Osteocyte (in vitro differentiated cells): ENCODE measurements at regions not wholly inside any gene's neighbourhood (a gene's known extent, or its start where the extent isn't known, plus 50 kb on each side); places are given as distances from the start of the nearest gene placed in this dataset.

Source experiments
- DNase-seq: peaks from one replicate; pipeline ENCODE4 v3.0.0; 2021; ENCODE audit warnings: mixed read lengths; ENCODE audit not compliant: unreplicated experiment; ENCODE audit errors: extremely low spot score
- H3K27ac Mint-ChIP-seq: one replicate; pipeline ENCODE4 v1.8.0; 2021; ENCODE audit warnings: mild to moderate bottlenecking, mixed read lengths; ENCODE audit not compliant: unreplicated experiment
- H3K27me3 Mint-ChIP-seq: one replicate; pipeline ENCODE4 v1.8.0; 2021; ENCODE audit warnings: mixed read lengths; ENCODE audit not compliant: unreplicated experiment
- H3K36me3 Mint-ChIP-seq: one replicate; pipeline ENCODE4 v1.8.0; 2021; ENCODE audit warnings: mixed read lengths; ENCODE audit not compliant: unreplicated experiment
- H3K4me1 Mint-ChIP-seq: one replicate; pipeline ENCODE4 v1.8.0; 2021; ENCODE audit warnings: mixed read lengths; ENCODE audit not compliant: unreplicated experiment
- H3K4me3 Mint-ChIP-seq: one replicate; pipeline ENCODE4 v1.8.0; 2021; ENCODE audit warnings: mild to moderate bottlenecking, moderate library complexity, mixed read lengths; ENCODE audit not compliant: unreplicated experiment
- H3K9me3 Mint-ChIP-seq: one replicate; pipeline ENCODE4 v1.8.0; 2021; ENCODE audit warnings: mixed read lengths; ENCODE audit not compliant: unreplicated experiment
- TF ChIP-seq, protein P1 (sequence below): fragments of 200-600 bp; sonication (generic); IDR thresholded peaks from 2 replicates; pipeline ENCODE4 v1.5.0; 2021; ENCODE audit warnings: antibody characterized with exemption, mild to moderate bottlenecking, moderate library complexity

DNA sequence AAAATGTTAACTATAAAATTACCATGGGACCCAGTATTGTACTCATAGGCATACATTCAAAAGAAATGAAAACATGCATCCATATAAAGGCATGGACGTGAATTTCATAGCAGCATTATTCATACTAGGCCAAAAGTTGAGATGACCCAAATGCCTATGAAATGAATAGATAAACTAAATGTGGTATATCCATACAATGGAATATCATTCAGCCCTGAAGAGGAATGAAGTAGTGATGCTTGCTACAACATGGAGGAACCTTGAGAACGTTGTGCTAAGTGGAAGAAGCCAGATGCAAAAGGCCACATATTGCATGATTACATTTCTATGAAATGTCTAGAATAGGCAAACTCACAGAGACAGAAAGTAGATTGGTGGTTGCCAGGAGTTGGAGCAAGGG lies 127.1 kb upstream of the IPO9 start:
- Mint-ChIP-seq H3K4me3 (no peak overlapping the region), H3K27ac (peak overlapping the region; percentile 4)
- TF ChIP-seq, protein P1, sequence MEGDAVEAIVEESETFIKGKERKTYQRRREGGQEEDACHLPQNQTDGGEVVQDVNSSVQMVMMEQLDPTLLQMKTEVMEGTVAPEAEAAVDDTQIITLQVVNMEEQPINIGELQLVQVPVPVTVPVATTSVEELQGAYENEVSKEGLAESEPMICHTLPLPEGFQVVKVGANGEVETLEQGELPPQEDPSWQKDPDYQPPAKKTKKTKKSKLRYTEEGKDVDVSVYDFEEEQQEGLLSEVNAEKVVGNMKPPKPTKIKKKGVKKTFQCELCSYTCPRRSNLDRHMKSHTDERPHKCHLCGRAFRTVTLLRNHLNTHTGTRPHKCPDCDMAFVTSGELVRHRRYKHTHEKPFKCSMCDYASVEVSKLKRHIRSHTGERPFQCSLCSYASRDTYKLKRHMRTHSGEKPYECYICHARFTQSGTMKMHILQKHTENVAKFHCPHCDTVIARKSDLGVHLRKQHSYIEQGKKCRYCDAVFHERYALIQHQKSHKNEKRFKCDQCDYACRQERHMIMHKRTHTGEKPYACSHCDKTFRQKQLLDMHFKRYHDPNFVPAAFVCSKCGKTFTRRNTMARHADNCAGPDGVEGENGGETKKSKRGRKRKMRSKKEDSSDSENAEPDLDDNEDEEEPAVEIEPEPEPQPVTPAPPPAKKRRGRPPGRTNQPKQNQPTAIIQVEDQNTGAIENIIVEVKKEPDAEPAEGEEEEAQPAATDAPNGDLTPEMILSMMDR, result no peak

DNA sequence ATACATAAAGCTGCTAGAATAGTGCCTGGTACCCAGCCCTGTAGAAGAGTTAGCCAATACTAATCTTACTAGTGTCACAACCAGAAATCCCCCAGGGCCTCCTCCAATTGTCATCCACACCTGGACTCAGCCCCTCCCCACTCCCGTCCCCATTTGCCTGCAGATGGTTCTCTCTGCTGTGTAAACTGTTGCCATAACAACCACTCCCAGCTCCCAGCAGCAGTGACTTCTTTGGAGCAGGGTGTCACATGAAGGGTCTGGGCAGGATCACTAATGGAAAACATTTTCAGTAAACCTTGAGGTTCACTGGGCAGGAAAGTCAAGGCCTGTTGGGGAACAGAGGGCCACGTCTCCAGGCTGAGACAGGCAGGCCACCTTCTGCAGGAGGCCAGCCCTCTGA lies 126.0 kb upstream of the IPO9 start:
- Mint-ChIP-seq H3K36me3 (peaks cover 2% of the 10 kb centered on the region), H3K4me3 (no peak overlapping the region), H3K9me3 (no peaks in the 10 kb centered on the region), H3K27me3 (no peaks in the 10 kb centered on the region), H3K4me1 (peaks cover 37% of the 10 kb centered on the region), H3K27ac (peak overlapping the region; percentile 88)
- no peak for DNase-seq
- TF ChIP-seq, protein P1, result no peak

More for the DNA sequence above, 127.1 kb upstream of the IPO9 start:
- Mint-ChIP-seq H3K27me3 (no peaks in the 10 kb centered on the region), H3K9me3 (no peaks in the 10 kb centered on the region), H3K4me1 (peaks cover 38% of the 10 kb centered on the region), H3K36me3 (peaks cover 2% of the 10 kb centered on the region)
- no peak for DNase-seq

DNA sequence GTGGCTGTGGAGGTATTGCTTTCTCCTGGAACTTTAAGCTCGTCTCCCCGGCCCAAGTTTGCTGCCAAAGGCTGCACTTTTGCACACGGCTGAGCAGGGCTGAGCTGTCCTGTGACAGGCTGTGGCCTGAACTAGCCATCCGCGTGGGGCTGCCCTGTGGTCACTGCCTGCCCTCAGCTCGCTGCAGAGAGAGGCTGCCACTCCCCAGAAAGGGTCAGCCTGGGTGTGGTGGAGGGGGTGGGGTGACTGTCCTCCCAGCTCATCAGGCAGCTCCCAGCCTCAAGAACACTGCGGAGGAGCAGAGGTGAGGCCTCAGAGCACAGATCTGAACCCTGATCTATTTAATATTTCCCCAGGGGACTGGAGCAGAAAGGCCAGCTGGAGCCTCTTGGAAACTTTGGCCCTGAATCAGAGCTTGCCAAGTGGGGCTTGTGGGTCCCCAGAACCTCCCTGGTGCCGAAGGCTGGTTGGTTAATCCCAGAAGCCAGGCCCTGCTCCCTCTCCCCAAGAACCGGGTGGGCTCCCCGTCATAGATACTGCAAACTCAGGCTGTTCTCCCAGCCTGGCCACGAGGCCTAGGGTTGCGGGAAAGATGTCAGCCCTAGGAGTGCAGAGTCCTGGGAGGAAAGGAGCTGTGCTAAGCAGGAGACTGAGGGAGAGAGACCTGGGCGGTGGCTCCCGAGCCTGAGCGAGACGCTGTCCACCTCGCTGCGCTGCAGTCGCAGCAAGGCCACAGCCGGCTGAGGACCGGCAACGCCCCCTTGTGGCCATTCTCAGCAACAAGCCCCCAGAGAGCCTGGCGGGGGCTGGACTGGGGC lies 125.1 kb upstream of the IPO9 start:
- TF ChIP-seq, protein P1, result peak; percentile 98
- H3K27ac Mint-ChIP-seq, result peak overlapping the region; percentile 88
- peak; percentile 95 for DNase-seq
- H3K4me1 Mint-ChIP-seq, result peaks cover 43% of the 10 kb centered on the region
- no peaks in the 10 kb centered on the region for H3K9me3 Mint-ChIP-seq
- no peak overlapping the region for H3K4me3 Mint-ChIP-seq
- H3K27me3 Mint-ChIP-seq, result no peaks in the 10 kb centered on the region
- peaks cover 1% of the 10 kb centered on the region for H3K36me3 Mint-ChIP-seq

DNA sequence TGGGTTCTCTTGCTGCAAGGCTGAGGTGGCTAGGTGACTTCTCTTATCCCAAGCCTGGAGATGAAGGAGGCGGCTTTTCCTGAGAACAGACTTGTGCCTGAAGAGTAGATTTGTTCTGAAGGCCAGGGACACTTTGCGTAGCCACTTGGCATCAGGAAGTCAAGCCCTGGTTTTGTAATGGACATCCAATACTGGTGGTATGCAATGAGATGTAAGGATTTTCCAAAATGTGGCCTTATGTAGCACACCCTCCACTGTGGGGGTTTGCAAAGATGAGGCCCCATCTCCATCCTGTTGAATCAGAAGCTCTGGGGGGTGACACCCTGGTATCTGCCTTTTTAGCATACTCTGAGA lies 124.5 kb upstream of the IPO9 start:
- H3K4me3 Mint-ChIP-seq, result no peak overlapping the region
- H3K36me3 Mint-ChIP-seq, result no peaks in the 10 kb centered on the region
- peak overlapping the region; percentile 88 for H3K27ac Mint-ChIP-seq
- H3K9me3 Mint-ChIP-seq, result no peaks in the 10 kb centered on the region
- DNase-seq, result no peak
- peaks cover 48% of the 10 kb centered on the region for H3K4me1 Mint-ChIP-seq
- TF ChIP-seq, protein P1, result peak; percentile 3
- H3K27me3 Mint-ChIP-seq, result no peaks in the 10 kb centered on the region

DNA sequence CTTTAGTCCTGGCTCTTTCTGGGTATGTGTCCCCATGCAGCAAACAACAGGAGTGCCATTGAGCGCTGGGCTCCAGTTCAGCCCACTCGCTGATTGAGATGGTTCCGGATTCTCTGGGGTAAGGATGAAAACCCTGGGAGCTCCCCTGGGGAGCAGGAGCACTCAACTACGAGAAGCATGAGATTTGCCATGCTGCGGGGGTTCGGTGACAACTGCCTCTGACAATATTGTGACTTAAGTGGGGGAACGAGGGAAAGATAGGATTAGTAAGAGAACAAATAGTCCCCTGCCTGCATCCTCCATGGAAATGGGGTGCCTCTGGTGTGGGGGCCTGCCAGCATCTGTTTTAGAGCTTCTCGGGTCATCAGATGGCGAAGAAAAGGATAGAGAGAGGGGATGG lies 123.6 kb upstream of the IPO9 start:
- H3K36me3 Mint-ChIP-seq, result no peaks in the 10 kb centered on the region
- no peaks in the 10 kb centered on the region for H3K27me3 Mint-ChIP-seq
- peaks cover 58% of the 10 kb centered on the region for H3K4me1 Mint-ChIP-seq
- H3K9me3 Mint-ChIP-seq, result no peaks in the 10 kb centered on the region
- H3K4me3 Mint-ChIP-seq, result no peak overlapping the region
- H3K27ac Mint-ChIP-seq, result no peak overlapping the region
- DNase-seq, result no peak
- TF ChIP-seq, protein P1, result no peak
